CD4-positive, alpha-beta T cell treated with Interleukin-17A for 1 hour (primary cell): ENCODE measurements at regions not wholly inside any gene's neighbourhood (a gene's known extent, or its start where the extent isn't known, plus 50 kb on each side); places are given as distances from the start of the nearest gene placed in this dataset.
"Not testable (repeated sequence)": the region's sequence is repeated elsewhere in the genome, so short reads cannot be mapped to it uniquely, and the experiment has no call there.

Source experiments
- DNase-seq: peaks from one replicate; pipeline ENCODE4 v3.0.0-alpha.2; 2020

- no peak for DNase-seq
Measured at GRCh38 chr7:106583706-106584690, 77.0 kb downstream of the CCDC71L start.

- DNase-seq = no peak
Measured at GRCh38 chr7:106583100-106583499, 77.9 kb downstream of the CCDC71L start.

GRCh38 chr7:106582365-106582764, 78.6 kb downstream of the CCDC71L start:
- no peak for DNase-seq

GRCh38 chr7:106579086-106579485, 81.9 kb downstream of the CCDC71L start:
- not testable (repeated sequence) for DNase-seq

GRCh38 chr7:106575138-106575823, 85.7 kb downstream of the CCDC71L start:
- DNase-seq = no peak

GRCh38 chr7:106573738-106574137, 87.2 kb downstream of the CCDC71L start:
- no peak for DNase-seq

GRCh38 chr7:106573125-106573663, 87.8 kb downstream of the CCDC71L start:
- DNase-seq = no peak

GRCh38 chr7:106572394-106573124, 88.4 kb downstream of the CCDC71L start:
- DNase-seq = no peak

- DNase-seq = no peak
Measured at GRCh38 chr7:106571563-106571962, 89.4 kb downstream of the CCDC71L start.

GRCh38 chr7:106570948-106571418, 90.0 kb downstream of the CCDC71L start:
- no peak for DNase-seq

GRCh38 chr7:106570146-106570545, 90.8 kb downstream of the CCDC71L start:
- DNase-seq = no peak

- DNase-seq = no peak
Measured at GRCh38 chr7:106569500-106569929, 91.4 kb downstream of the CCDC71L start.

GRCh38 chr7:106568680-106569499, 92.1 kb downstream of the CCDC71L start:
- no peak for DNase-seq

- DNase-seq = no peak
Measured at GRCh38 chr7:106568002-106568679, 92.8 kb downstream of the CCDC71L start.

GRCh38 chr7:106567204-106568001, 93.6 kb downstream of the CCDC71L start:
- DNase-seq = not testable (repeated sequence)

GRCh38 chr7:106566672-106567071, 94.3 kb downstream of the CCDC71L start:
- DNase-seq = no peak

- DNase-seq = no peak
Measured at GRCh38 chr7:106566196-106566595, 94.8 kb downstream of the CCDC71L start.

GRCh38 chr7:106565428-106565827, 95.5 kb downstream of the CCDC71L start:
- no peak for DNase-seq

GRCh38 chr7:106563466-106564150, 97.3 kb downstream of the CCDC71L start:
- no peak for DNase-seq
